RWPE2 (cell line): ENCODE measurements at regions not wholly inside any gene's neighbourhood (a gene's known extent, or its start where the extent isn't known, plus 50 kb on each side); places are given as distances from the start of the nearest gene placed in this dataset.
"Not testable (repeated sequence)": the region's sequence is repeated elsewhere in the genome, so short reads cannot be mapped to it uniquely, and the experiment has no call there.

ENCODE experiments used
- ATAC-seq: fragments of 200-7000 bp; cut with Tn5 transposase; 3 replicates; pipeline ENCODE4 v1.9.1; 2021; ENCODE audit warnings: low read depth
- DNase-seq: peaks from one replicate; pipeline ENCODE4 v3.0.0-alpha.2; 2020; ENCODE audit warnings: low spot score
- H3K27ac ChIP-seq: fragments of 450-650 bp; 2 replicates; pipeline ENCODE4 v1.5.1; 2017; ENCODE audit warnings: mild to moderate bottlenecking; ENCODE audit not compliant: poor library complexity, severe bottlenecking
- H3K27me3 ChIP-seq: fragments of 250-450 bp; sonication (Bioruptor Pico); 2 replicates; pipeline ENCODE4 v1.5.1; 2021; ENCODE audit warnings: mild to moderate bottlenecking, moderate library complexity; ENCODE audit not compliant: insufficient read depth, poor library complexity, severe bottlenecking
- H3K36me3 ChIP-seq: fragments of 250-450 bp; sonication (Bioruptor Pico); 2 replicates; pipeline ENCODE4 v1.5.1; 2020; ENCODE audit warnings: low read depth, mild to moderate bottlenecking, moderate library complexity
- H3K4me1 ChIP-seq: fragments of 250-450 bp; sonication (Bioruptor Pico); 2 replicates; pipeline ENCODE4 v1.5.1; 2021; ENCODE audit warnings: mild to moderate bottlenecking, moderate library complexity; ENCODE audit not compliant: insufficient read depth, poor library complexity, severe bottlenecking
- H3K4me3 ChIP-seq: fragments of 250-450 bp; sonication (Bioruptor Pico); 2 replicates; pipeline ENCODE4 v1.5.1; 2021; ENCODE audit warnings: mild to moderate bottlenecking, moderate library complexity; ENCODE audit not compliant: severe bottlenecking
- H3K9me3 ChIP-seq: fragments of 250-450 bp; sonication (Bioruptor Pico); 2 replicates; pipeline ENCODE4 v1.5.1; 2021; ENCODE audit warnings: mild to moderate bottlenecking, moderate library complexity; ENCODE audit not compliant: severe bottlenecking
- CTCF ChIP-seq: fragments of 450-650 bp; IDR thresholded peaks from one replicate; pipeline ENCODE4 v1.5.1; 2017; ENCODE audit warnings: mild to moderate bottlenecking, moderate library complexity; ENCODE audit not compliant: poor library complexity, severe bottlenecking

GRCh38 chr6:25202504-25202903 is 76.7 kb upstream of the CARMIL1 start:
- no peak for ATAC-seq
- Histone ChIP-seq H3K27ac (no peak overlapping the region), H3K27me3 (no peaks in the 10 kb centered on the region), H3K4me3 (no peak overlapping the region), H3K4me1 (no peaks in the 10 kb centered on the region), H3K36me3 (no peaks in the 10 kb centered on the region), H3K9me3 (peaks cover 5% of the 10 kb centered on the region)
- no peak for DNase-seq
- no peak for TF ChIP-seq CTCF

GRCh38 chr6:25205629-25206028 is 73.5 kb upstream of the CARMIL1 start:
- H3K4me1 ChIP-seq = no peaks in the 10 kb centered on the region
- DNase-seq (no peak), ATAC-seq (no peak)
- H3K4me3 ChIP-seq = no peak overlapping the region
- TF ChIP-seq CTCF = no peak
- H3K9me3 ChIP-seq = peaks cover 5% of the 10 kb centered on the region
- no peaks in the 10 kb centered on the region for H3K36me3 ChIP-seq
- no peak overlapping the region for H3K27ac ChIP-seq
- H3K27me3 ChIP-seq = no peaks in the 10 kb centered on the region

GRCh38 chr6:25207453-25208155 is 71.6 kb upstream of the CARMIL1 start:
- H3K4me3 ChIP-seq, H3K36me3 ChIP-seq, DNase-seq, H3K9me3 ChIP-seq, H3K27me3 ChIP-seq, H3K27ac ChIP-seq, ATAC-seq, H3K4me1 ChIP-seq: not testable (repeated sequence)

GRCh38 chr6:25215881-25216280 is 63.3 kb upstream of the CARMIL1 start:
- Histone ChIP-seq H3K36me3 (no peaks in the 10 kb centered on the region), H3K4me3 (no peak overlapping the region), H3K4me1 (peaks cover 15% of the 10 kb centered on the region), H3K27ac (no peak overlapping the region), H3K9me3 (no peaks in the 10 kb centered on the region), H3K27me3 (no peaks in the 10 kb centered on the region)
- ATAC-seq (no peak), DNase-seq (no peak)
- TF ChIP-seq CTCF = no peak

GRCh38 chr6:25217302-25217701 is 61.9 kb upstream of the CARMIL1 start:
- Histone ChIP-seq H3K4me1 (peaks cover 15% of the 10 kb centered on the region), H3K27me3 (no peaks in the 10 kb centered on the region), H3K27ac (no peak overlapping the region), H3K9me3 (no peaks in the 10 kb centered on the region), H3K4me3 (no peak overlapping the region), H3K36me3 (no peaks in the 10 kb centered on the region)
- no peak for TF ChIP-seq CTCF
- ATAC-seq = no peak
- DNase-seq = no peak
